GM12875 (cell line): ENCODE measurements at regions not wholly inside any gene's neighbourhood (a gene's known extent, or its start where the extent isn't known, plus 50 kb on each side); places are given as distances from the start of the nearest gene placed in this dataset.

Experiments
- H3K4me3 ChIP-seq: one replicate; pipeline ENCODE4 v1.5.1; 2011; ENCODE audit warnings: low read depth, low read length, control low read depth
- TF ChIP-seq, protein P1 (sequence below): IDR thresholded peaks from 2 replicates; pipeline ENCODE4 v1.5.1; 2011; ENCODE audit warnings: low read depth, mild to moderate bottlenecking, control low read depth, inconsistent platforms, low read length, moderate library complexity, borderline replicate concordance; ENCODE audit not compliant: insufficient read depth

GRCh38 chr9:91161465-91162300 is 200.0 kb downstream of the AUH start:
- no peak overlapping the region for H3K4me3 ChIP-seq
- TF ChIP-seq, protein P1, sequence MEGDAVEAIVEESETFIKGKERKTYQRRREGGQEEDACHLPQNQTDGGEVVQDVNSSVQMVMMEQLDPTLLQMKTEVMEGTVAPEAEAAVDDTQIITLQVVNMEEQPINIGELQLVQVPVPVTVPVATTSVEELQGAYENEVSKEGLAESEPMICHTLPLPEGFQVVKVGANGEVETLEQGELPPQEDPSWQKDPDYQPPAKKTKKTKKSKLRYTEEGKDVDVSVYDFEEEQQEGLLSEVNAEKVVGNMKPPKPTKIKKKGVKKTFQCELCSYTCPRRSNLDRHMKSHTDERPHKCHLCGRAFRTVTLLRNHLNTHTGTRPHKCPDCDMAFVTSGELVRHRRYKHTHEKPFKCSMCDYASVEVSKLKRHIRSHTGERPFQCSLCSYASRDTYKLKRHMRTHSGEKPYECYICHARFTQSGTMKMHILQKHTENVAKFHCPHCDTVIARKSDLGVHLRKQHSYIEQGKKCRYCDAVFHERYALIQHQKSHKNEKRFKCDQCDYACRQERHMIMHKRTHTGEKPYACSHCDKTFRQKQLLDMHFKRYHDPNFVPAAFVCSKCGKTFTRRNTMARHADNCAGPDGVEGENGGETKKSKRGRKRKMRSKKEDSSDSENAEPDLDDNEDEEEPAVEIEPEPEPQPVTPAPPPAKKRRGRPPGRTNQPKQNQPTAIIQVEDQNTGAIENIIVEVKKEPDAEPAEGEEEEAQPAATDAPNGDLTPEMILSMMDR: no peak

DNA sequence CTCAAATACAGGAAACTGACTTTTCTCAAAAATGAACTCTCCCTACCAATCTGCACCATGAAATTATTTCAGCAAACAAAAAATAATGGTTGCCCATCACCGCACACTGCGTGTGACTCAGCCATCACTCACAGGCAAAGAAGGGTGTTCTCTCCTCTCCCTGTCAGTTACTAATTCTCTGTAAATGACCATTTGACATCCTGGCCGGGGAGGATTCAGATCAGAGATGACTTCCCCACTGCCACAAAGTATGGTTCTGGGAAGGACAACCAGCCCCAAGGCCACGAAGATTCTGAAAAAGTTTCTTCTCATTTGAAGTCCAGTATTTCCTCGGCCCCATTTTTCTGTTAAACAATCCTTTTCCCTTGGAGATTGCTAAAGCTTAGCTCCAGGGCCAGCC is 199.4 kb downstream of the AUH start:
- no peak overlapping the region for H3K4me3 ChIP-seq
- TF ChIP-seq, protein P1: no peak

GRCh38 chr9:91162784-91163443 is 198.8 kb downstream of the AUH start:
- TF ChIP-seq, protein P1: no peak
- no peak overlapping the region for H3K4me3 ChIP-seq

- H3K4me3 ChIP-seq: no peak overlapping the region
- TF ChIP-seq, protein P1: no peak
Measured at GRCh38 chr9:91163444-91163772, 198.3 kb downstream of the AUH start.

DNA sequence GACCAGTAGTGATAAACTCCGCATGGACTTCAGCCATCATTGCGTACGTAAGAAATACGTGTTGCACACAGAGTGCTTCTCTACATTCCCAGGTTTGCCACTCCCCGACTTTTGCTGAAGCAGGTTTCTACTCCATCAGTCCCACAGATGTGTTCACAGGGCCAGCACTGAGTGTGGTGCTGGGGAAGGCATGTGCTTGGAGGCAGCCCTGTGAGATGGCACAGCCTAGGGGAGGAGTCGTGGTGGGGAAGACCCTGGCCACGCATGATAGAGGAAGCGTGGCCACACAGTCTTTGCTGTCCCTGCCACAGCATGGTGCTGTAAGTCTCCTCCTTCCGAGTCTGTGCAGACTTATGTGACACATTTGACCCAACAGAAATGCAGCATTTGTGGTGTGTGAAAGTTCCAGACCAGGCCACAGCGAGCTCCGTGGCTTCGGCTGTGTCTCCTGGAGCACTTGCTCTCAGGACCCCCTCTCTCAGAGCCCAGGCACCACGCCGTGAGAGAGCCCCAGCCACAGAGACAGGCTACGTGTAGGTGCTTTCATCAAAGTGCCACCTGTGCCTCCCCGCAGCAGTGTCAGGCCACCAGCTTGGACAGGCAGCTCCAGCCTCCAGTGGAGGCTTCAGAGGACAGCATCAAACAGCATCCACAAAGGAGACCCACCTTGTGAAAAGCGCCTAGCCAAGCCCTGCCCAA is 197.8 kb downstream of the AUH start:
- no peak overlapping the region for H3K4me3 ChIP-seq
- TF ChIP-seq, protein P1: no peak
